ENCODE measurements at regions not wholly inside any gene's neighbourhood (a gene's known extent, or its start where the extent isn't known, plus 50 kb on each side); places are given as distances from the start of the nearest gene placed in this dataset.

- no peaks in the 10 kb centered on the region for H3K4me1 Mint-ChIP-seq
- intact Hi-C loops (cut with micrococcal nuclease) = no loop called here
These were observed 288.6 kb downstream of the BAMBI start for GRCh38 chr10:28965937-28966336.

GRCh38 chr10:28967031-28967430 lies 289.7 kb downstream of the BAMBI start:
- no peak overlapping the region for H3K4me3 ChIP-seq (ENCODE audit: low read length)
- H3K9me3 ChIP-seq (ENCODE audit: control insufficient read depth, insufficient read depth, low read length) = no peaks in the 10 kb centered on the region
- intact Hi-C loops (cut with micrococcal nuclease) = no loop called here
- ATAC-seq = no peak
- H3K27me3 ChIP-seq (ENCODE audit: control insufficient read depth, insufficient read depth, low read length) = no peaks in the 10 kb centered on the region
- no peaks in the 10 kb centered on the region for H3K36me3 ChIP-seq (ENCODE audit: control insufficient read depth, insufficient read depth, low read length)
- Mint-ChIP-seq H3K36me3 (no peaks in the 10 kb centered on the region), H3K27ac (no peak overlapping the region), H3K4me1 (no peaks in the 10 kb centered on the region), H3K9me3 (no peaks in the 10 kb centered on the region), H3K4me3 (no peak overlapping the region), H3K27me3 (ENCODE audit: low read depth in 2 of 2) (no peaks in the 10 kb centered on the region)
- H3K4me1 ChIP-seq (ENCODE audit: control insufficient read depth, insufficient read depth, low read length) = no peaks in the 10 kb centered on the region
- 91% methylated on average over 1 of the region's 2 CpGs for WGBS (ENCODE audit: insufficient coverage)
- TF ChIP-seq, protein P1, sequence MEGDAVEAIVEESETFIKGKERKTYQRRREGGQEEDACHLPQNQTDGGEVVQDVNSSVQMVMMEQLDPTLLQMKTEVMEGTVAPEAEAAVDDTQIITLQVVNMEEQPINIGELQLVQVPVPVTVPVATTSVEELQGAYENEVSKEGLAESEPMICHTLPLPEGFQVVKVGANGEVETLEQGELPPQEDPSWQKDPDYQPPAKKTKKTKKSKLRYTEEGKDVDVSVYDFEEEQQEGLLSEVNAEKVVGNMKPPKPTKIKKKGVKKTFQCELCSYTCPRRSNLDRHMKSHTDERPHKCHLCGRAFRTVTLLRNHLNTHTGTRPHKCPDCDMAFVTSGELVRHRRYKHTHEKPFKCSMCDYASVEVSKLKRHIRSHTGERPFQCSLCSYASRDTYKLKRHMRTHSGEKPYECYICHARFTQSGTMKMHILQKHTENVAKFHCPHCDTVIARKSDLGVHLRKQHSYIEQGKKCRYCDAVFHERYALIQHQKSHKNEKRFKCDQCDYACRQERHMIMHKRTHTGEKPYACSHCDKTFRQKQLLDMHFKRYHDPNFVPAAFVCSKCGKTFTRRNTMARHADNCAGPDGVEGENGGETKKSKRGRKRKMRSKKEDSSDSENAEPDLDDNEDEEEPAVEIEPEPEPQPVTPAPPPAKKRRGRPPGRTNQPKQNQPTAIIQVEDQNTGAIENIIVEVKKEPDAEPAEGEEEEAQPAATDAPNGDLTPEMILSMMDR (IDR thresholded peaks at IDR 0.05) = no peak
- H3K27ac ChIP-seq (ENCODE audit: low read length) = no peak overlapping the region
- no peak for DNase-seq

More at GRCh38 chr10:28965937-28966336, 288.6 kb downstream of the BAMBI start:
- Mint-ChIP-seq H3K27ac (no peak overlapping the region), H3K9me3 (no peaks in the 10 kb centered on the region), H3K36me3 (no peaks in the 10 kb centered on the region), H3K4me3 (no peak overlapping the region), H3K27me3 (ENCODE audit: low read depth in 2 of 2) (no peaks in the 10 kb centered on the region)
- no peaks in the 10 kb centered on the region for H3K9me3 ChIP-seq (ENCODE audit: control insufficient read depth, insufficient read depth, low read length)
- H3K4me1 ChIP-seq (ENCODE audit: control insufficient read depth, insufficient read depth, low read length) = no peaks in the 10 kb centered on the region
- DNase-seq (no peak), ATAC-seq (no peak)
- no peaks in the 10 kb centered on the region for H3K27me3 ChIP-seq (ENCODE audit: control insufficient read depth, insufficient read depth, low read length)
- H3K27ac ChIP-seq (ENCODE audit: low read length) = no peak overlapping the region
- 96% methylated on average over 2 of the region's 3 CpGs for WGBS (ENCODE audit: insufficient coverage)
- no peak overlapping the region for H3K4me3 ChIP-seq (ENCODE audit: low read length)
- TF ChIP-seq, protein P1 (IDR thresholded peaks at IDR 0.05) = no peak
- H3K36me3 ChIP-seq (ENCODE audit: control insufficient read depth, insufficient read depth, low read length) = no peaks in the 10 kb centered on the region

DNA sequence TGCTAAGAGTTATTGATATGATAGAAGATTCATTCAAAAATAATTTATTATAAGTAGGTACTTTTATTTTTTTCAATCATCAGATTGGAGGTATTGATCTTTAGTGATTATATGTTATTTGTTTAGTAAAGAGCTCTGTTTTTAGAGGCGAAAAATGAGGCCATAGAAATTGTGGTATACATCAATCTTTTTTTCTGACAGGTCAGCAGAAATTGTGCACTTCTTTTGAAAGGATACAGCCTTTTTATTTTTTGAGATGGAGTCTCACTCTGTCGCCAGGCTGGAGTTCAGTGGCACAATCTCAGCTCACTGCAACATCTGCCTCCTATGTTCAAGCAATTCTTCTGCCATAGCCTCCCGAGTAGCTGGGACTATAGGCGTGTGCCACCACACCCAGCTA lies 292.1 kb downstream of the BAMBI start:
- no peak for DNase-seq
- no peaks in the 10 kb centered on the region for H3K27me3 Mint-ChIP-seq (ENCODE audit: low read depth in 2 of 2)
- no peak overlapping the region for H3K27ac ChIP-seq (ENCODE audit: low read length)
- no peak overlapping the region for H3K4me3 Mint-ChIP-seq
- H3K4me3 ChIP-seq (ENCODE audit: low read length) = no peak overlapping the region
- ATAC-seq = no peak
- H3K9me3 ChIP-seq (ENCODE audit: control insufficient read depth, insufficient read depth, low read length) = no peaks in the 10 kb centered on the region
- no peaks in the 10 kb centered on the region for H3K9me3 Mint-ChIP-seq
- no peaks in the 10 kb centered on the region for H3K4me1 Mint-ChIP-seq
- intact Hi-C loops (cut with micrococcal nuclease) = no loop called here
- no peaks in the 10 kb centered on the region for H3K4me1 ChIP-seq (ENCODE audit: control insufficient read depth, insufficient read depth, low read length)
- TF ChIP-seq, protein P1 (IDR thresholded peaks at IDR 0.05) = no peak
- H3K36me3 ChIP-seq (ENCODE audit: control insufficient read depth, insufficient read depth, low read length) = no peaks in the 10 kb centered on the region
- no peaks in the 10 kb centered on the region for H3K36me3 Mint-ChIP-seq
- H3K27me3 ChIP-seq (ENCODE audit: control insufficient read depth, insufficient read depth, low read length) = no peaks in the 10 kb centered on the region
- no peak overlapping the region for H3K27ac Mint-ChIP-seq
- WGBS (ENCODE audit: insufficient coverage) = 84% methylated on average over 4 of the region's 4 CpGs

DNA sequence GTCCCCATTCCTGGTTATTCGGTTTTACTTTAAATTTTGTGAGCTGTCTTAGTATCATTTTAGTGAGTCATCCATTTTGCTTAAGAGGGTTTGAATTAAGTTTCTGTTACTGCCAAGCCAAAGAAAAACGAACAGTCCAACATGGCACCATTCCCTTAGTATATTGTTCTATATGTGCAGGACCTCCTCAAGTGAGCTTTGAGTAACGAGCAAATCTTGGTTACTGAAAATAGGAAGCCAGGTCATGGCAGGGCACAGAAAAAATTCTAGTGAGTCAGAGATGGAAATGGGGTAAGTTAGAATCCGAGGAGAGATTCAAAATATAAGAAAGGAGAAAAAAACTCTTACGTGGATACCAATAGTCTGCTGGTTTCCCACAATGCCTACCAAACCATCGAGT lies 292.9 kb downstream of the BAMBI start:
- Histone ChIP-seq H3K4me1 (ENCODE audit: control insufficient read depth, insufficient read depth, low read length) (no peaks in the 10 kb centered on the region), H3K27me3 (ENCODE audit: control insufficient read depth, insufficient read depth, low read length) (no peaks in the 10 kb centered on the region), H3K27ac (ENCODE audit: low read length) (no peak overlapping the region), H3K9me3 (ENCODE audit: control insufficient read depth, insufficient read depth, low read length) (no peaks in the 10 kb centered on the region), H3K36me3 (ENCODE audit: control insufficient read depth, insufficient read depth, low read length) (no peaks in the 10 kb centered on the region), H3K4me3 (ENCODE audit: low read length) (no peak overlapping the region)
- WGBS (ENCODE audit: insufficient coverage) = 97% methylated on average over 5 of the region's 6 CpGs
- intact Hi-C loops (cut with micrococcal nuclease) = no loop called here
- Mint-ChIP-seq H3K27me3 (ENCODE audit: low read depth in 2 of 2) (no peaks in the 10 kb centered on the region), H3K4me1 (no peaks in the 10 kb centered on the region), H3K4me3 (no peak overlapping the region), H3K27ac (no peak overlapping the region), H3K36me3 (no peaks in the 10 kb centered on the region), H3K9me3 (no peaks in the 10 kb centered on the region)
- ATAC-seq = no peak
- DNase-seq = no peak
- TF ChIP-seq, protein P1 (IDR thresholded peaks at IDR 0.05) = no peak

All from natural killer cell (primary cell).